HepG2 (cell line): ENCODE measurements at regions not wholly inside any gene's neighbourhood (a gene's known extent, or its start where the extent isn't known, plus 50 kb on each side); places are given as distances from the start of the nearest gene placed in this dataset.

ENCODE experiments used
- ATAC-seq: fragments of 200-7000 bp; cut with Tn5 transposase; 3 replicates; pipeline ENCODE4 v1.9.1; 2020; ENCODE audit warnings: mild to moderate bottlenecking, moderate library complexity
- BruUV-seq: library from RNA; stranded (reverse); fragments of 400-500 nt; replicated peaks from 2 replicates; lab custom pipeline; 2021; lab: Mats Ljungman, UMichigan
- CTCF ChIA-PET: fragments of 300-600 bp; formaldehyde crosslinking; extraction: SDS; loops from one replicate; lab custom pipeline; 2021; ENCODE audit warnings: low total read pairs, inconsistent platforms, low intra/inter-chr PET ratio; lab: Yijun Ruan, JAX
- POLR2A ChIA-PET: fragments of 350-600 bp; sonication (Branson Sonifier 250); formaldehyde crosslinking; loops from one replicate; lab custom pipeline; 2020; ENCODE audit warnings: antibody characterized with exemption, inconsistent platforms; lab: Yijun Ruan, JAX
- DNase-seq: peaks from one replicate; pipeline ENCODE4 v3.0.0-alpha.2; 2015; ENCODE audit warnings: low spot score
- FAIRE-seq: peaks from 3 replicates; lab custom pipeline; 2011; peaks lifted over from hg19 to GRCh38; lab: Jason Lieb, UNC
- H2AFZ ChIP-seq: one replicate; pipeline ENCODE4 v1.6.1; 2011; ENCODE audit warnings: low read length, inconsistent platforms
- H3K27ac ChIP-seq: fragments of 300-600 bp; 3 replicates; pipeline ENCODE4 v1.8.0; 2011; ENCODE audit warnings: mixed run types, mild to moderate bottlenecking, mixed read lengths, low read length, inconsistent platforms; ENCODE audit not compliant: insufficient read depth; ENCODE audit errors: extremely low read length
- H3K27me3 ChIP-seq, 2 experiments: fragments of 200-600 bp in 1 of 2; 2 replicates in 1 of 2; 3 replicates in 1 of 2; pipeline versions ENCODE4 v1.6.0 to v1.8.0; 2011; ENCODE audit warnings: low read length in 2 of 2, mild to moderate bottlenecking in 2 of 2, moderate library complexity in 2 of 2, inconsistent platforms in 1 of 2; ENCODE audit not compliant: insufficient read depth in 2 of 2, control insufficient read depth in 1 of 2
- H3K36me3 ChIP-seq, 2 experiments: fragments of 200-600 bp in 1 of 2; replicated peaks in 1 of 2; 2 replicates in 1 of 2; 3 replicates in 1 of 2; pipeline versions ENCODE4 v1.5.1 to v1.8.0; 2011; ENCODE audit warnings: low read length in 2 of 2, inconsistent platforms in 1 of 2; ENCODE audit not compliant: insufficient read depth in 2 of 2, control insufficient read depth in 1 of 2
- H3K4me1 ChIP-seq: 2 replicates; pipeline ENCODE4 v1.5.1; 2012; ENCODE audit warnings: low read length, inconsistent platforms; ENCODE audit not compliant: insufficient read depth
- H3K4me2 ChIP-seq: 2 replicates; pipeline ENCODE4 v1.6.0; 2011; ENCODE audit warnings: low read depth, low read length, inconsistent platforms
- H3K4me3 ChIP-seq, 3 experiments: fragments of 200-600 bp in 1 of 3; sonication (generic), shearing (Covaris generic) in 1 of 3; replicated peaks in 1 of 3; 2 replicates each; pipeline ENCODE4 v1.5.1; 2011 to 2016; ENCODE audit warnings: low read length in 3 of 3, inconsistent platforms in 2 of 3, low read depth in 2 of 3, mild to moderate bottlenecking in 2 of 3, control low read depth in 1 of 3, mixed read lengths in 1 of 3; ENCODE audit not compliant: insufficient read depth in 1 of 3
- H3K79me2 ChIP-seq: one replicate; pipeline ENCODE4 v1.6.1; 2011; ENCODE audit warnings: low read length, inconsistent platforms; ENCODE audit not compliant: insufficient read depth
- H3K9ac ChIP-seq: 2 replicates; pipeline ENCODE4 v1.6.0; 2011; ENCODE audit warnings: mild to moderate bottlenecking, low read depth, low read length, inconsistent platforms; ENCODE audit not compliant: insufficient read depth
- H3K9me3 ChIP-seq: 2 replicates; pipeline ENCODE4 v1.5.1; 2012; ENCODE audit warnings: mild to moderate bottlenecking, low read length
- H4K20me1 ChIP-seq: 2 replicates; pipeline ENCODE4 v1.6.0; 2011; ENCODE audit warnings: inconsistent platforms, mild to moderate bottlenecking, low read length, moderate library complexity; ENCODE audit not compliant: insufficient read depth
- KDM5B ChIP-seq: sonication (generic); formaldehyde crosslinking; IDR thresholded peaks from 2 replicates; pipeline ENCODE4 v1.4.0; 2020; ENCODE audit warnings: missing genetic modification reagents, mild to moderate bottlenecking, borderline replicate concordance
- ZBTB3 ChIP-seq: sonication (generic); formaldehyde crosslinking; IDR thresholded peaks from 2 replicates; pipeline ENCODE4 v1.4.0; 2020; ENCODE audit warnings: low read depth, mild to moderate bottlenecking, moderate library complexity, missing genetic modification reagents, borderline replicate concordance
- ZMYM3 ChIP-seq: sonication (generic); formaldehyde crosslinking; IDR thresholded peaks from 2 replicates; pipeline ENCODE4 v1.5.1; 2020; ENCODE audit warnings: mild to moderate bottlenecking, missing genetic modification reagents
- ZNF670 ChIP-seq: sonication (generic); formaldehyde crosslinking; IDR thresholded peaks from 2 replicates; pipeline ENCODE4 v1.8.0; 2022; ENCODE audit warnings: mild to moderate bottlenecking, missing genetic modification reagents, borderline replicate concordance
- WGBS: methylation state at CpG from one replicate; pipeline ENCODE4 v1.1.6; 2017; ENCODE audit warnings: low lambda C conversion rate; 5-methylcytosine and 5-hydroxymethylcytosine counted together
- in situ Hi-C: cut with HindIII; loops from 2 replicates; pipeline ENCODE4 v1.10.0; 2017; ENCODE audit warnings: low pct_unique_long_range_greater_than_20kb; ENCODE audit not compliant: extremely low pct_ligation_motif_present
- intact Hi-C: fragments of 100-400 bp; cut with micrococcal nuclease; formaldehyde crosslinking; loops from one replicate; pipeline ENCODE4 v1.10.0; 2022; ENCODE audit not compliant: unreplicated experiment
- TF ChIP-seq, protein P1 (sequence below): sonication (generic); formaldehyde crosslinking; IDR thresholded peaks from 2 replicates; pipeline ENCODE4 v1.4.0; 2020; ENCODE audit warnings: missing genetic modification reagents
- TF ChIP-seq, protein P2 (sequence below): sonication (generic); formaldehyde crosslinking; IDR thresholded peaks from 2 replicates; pipeline ENCODE4 v1.5.0; 2020; ENCODE audit warnings: mild to moderate bottlenecking, missing genetic modification reagents
- TF ChIP-seq, protein P3 (sequence below): sonication (generic); formaldehyde crosslinking; IDR thresholded peaks from 2 replicates; pipeline ENCODE4 v1.8.1; 2023; ENCODE audit warnings: missing genetic modification reagents, inconsistent platforms, borderline replicate concordance

DNA sequence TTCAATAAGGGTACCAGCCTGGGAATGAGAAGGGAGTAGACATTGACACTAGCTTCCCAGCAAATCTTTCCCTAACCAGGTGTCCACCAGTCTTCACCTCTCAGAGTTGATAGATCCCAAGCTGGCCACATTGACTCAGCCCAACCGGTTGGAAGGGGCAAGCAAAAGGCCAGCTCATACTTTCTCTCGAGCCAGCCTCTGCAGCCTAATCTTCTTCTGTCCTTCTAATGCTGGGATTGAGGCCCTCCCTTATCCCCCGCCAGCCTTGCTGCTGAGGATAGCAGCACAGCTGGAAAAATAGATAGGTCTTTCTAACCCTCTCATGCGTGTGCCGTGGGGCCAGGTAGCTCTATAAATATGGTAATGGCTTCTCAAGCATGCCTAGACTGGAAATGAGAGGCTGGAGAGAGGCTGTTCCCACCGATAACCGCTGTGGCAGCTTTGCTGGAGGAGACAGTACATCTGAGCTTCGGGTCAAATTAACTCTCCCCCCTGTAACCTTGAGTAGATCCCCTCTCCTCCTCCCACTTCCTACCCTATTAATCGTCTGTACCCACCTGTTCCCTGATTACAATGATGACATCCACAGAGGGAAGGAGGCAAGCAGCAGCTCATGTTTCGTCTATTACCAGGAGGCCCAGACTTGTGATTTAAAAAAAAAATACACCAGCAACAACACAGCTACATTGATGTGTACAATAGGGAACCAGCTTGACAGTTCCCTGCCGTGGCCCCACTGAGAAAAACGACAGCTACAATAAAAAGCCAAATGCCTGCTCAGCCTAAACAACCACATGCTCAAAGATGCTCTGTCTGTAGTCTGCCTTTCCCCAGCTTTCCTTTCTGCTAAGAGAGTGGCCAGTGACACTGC, 219.9 kb upstream of the BRINP1 start (continued):
- TF ChIP-seq ZBTB3 (CRISPR knock-in tag) (no peak), ZNF670 (CRISPR knock-in tag) (no peak)

DNA sequence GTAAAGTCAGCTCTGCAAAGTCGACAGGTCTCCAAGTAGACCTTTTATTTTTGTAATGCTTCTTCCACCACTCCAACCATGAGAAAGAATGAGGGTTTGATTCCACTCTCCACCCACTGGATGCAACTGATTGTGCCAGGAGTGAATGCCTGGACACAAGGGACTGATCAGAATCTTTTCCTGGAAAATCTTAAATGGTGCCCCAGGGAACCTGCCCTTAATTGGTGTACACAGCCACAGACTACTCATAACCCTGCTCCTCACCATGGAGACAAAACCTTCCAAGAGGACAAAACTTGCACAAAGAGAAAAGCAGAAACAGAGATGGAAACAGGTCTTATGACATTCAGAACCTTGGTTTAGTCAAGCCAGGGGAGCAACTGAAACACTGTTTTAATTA, 208.6 kb upstream of the BRINP1 start:
- TF ChIP-seq KDM5B (CRISPR knock-in tag) (no peak), ZMYM3 (CRISPR knock-in tag) (no peak)
- TF ChIP-seq, protein P1, sequence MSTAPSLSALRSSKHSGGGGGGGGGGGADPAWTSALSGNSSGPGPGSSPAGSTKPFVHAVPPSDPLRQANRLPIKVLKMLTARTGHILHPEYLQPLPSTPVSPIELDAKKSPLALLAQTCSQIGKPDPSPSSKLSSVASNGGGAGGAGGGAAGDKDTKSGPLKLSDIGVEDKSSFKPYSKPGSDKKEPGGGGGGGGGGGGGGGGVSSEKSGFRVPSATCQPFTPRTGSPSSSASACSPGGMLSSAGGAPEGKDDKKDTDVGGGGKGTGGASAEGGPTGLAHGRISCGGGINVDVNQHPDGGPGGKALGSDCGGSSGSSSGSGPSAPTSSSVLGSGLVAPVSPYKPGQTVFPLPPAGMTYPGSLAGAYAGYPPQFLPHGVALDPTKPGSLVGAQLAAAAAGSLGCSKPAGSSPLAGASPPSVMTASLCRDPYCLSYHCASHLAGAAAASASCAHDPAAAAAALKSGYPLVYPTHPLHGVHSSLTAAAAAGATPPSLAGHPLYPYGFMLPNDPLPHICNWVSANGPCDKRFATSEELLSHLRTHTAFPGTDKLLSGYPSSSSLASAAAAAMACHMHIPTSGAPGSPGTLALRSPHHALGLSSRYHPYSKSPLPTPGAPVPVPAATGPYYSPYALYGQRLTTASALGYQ (CRISPR knock-in tag), result no peak
- TF ChIP-seq, protein P2, sequence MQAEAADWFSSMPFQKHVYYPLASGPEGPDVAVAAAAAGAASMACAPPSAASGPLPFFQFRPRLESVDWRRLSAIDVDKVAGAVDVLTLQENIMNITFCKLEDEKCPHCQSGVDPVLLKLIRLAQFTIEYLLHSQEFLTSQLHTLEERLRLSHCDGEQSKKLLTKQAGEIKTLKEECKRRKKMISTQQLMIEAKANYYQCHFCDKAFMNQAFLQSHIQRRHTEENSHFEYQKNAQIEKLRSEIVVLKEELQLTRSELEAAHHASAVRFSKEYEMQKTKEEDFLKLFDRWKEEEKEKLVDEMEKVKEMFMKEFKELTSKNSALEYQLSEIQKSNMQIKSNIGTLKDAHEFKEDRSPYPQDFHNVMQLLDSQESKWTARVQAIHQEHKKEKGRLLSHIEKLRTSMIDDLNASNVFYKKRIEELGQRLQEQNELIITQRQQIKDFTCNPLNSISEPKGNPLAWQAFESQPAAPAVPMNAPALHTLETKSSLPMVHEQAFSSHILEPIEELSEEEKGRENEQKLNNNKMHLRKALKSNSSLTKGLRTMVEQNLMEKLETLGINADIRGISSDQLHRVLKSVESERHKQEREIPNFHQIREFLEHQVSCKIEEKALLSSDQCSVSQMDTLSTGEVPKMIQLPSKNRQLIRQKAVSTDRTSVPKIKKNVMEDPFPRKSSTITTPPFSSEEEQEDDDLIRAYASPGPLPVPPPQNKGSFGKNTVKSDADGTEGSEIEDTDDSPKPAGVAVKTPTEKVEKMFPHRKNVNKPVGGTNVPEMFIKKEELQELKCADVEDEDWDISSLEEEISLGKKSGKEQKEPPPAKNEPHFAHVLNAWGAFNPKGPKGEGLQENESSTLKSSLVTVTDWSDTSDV (CRISPR knock-in tag), result no peak
- TF ChIP-seq, protein P3, sequence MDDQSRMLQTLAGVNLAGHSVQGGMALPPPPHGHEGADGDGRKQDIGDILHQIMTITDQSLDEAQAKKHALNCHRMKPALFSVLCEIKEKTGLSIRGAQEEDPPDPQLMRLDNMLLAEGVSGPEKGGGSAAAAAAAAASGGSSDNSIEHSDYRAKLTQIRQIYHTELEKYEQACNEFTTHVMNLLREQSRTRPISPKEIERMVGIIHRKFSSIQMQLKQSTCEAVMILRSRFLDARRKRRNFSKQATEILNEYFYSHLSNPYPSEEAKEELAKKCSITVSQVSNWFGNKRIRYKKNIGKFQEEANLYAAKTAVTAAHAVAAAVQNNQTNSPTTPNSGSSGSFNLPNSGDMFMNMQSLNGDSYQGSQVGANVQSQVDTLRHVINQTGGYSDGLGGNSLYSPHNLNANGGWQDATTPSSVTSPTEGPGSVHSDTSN (CRISPR knock-in tag), result no peak
- ChIA-PET CTCF (no interaction called here), POLR2A (no interaction called here)
- Histone ChIP-seq H3K27me3 (no peaks in the 10 kb centered on the region), H3K9ac (no peak overlapping the region), H3K9me3 (no peaks in the 10 kb centered on the region), H3K27ac (no peak overlapping the region), H3K4me1 (no peaks in the 10 kb centered on the region), H3K36me3 (no peaks in the 10 kb centered on the region), H3K4me2 (no peak overlapping the region), H3K79me2 (no peaks in the 10 kb centered on the region), H3K4me3 (no peak overlapping the region), H2AFZ (no peak overlapping the region), H4K20me1 (no peaks in the 10 kb centered on the region)
- 10% methylated on average over 1 of the region's 1 CpG for WGBS
- intact Hi-C loops, result no loop called here
- BruUV-seq, result no TSS peak
- ATAC-seq (no peak), DNase-seq (no peak), FAIRE-seq (no peak)
- in situ Hi-C loops, result no loop called here
